ENCODE measurements at regions not wholly inside any gene's neighbourhood (a gene's known extent, or its start where the extent isn't known, plus 50 kb on each side); places are given as distances from the start of the nearest gene placed in this dataset.

- dilution Hi-C loops (cut with HindIII; ENCODE audit: low sequenced_read_pairs, unreplicated experiment) (no loop called here), intact Hi-C loops (cut with micrococcal nuclease) (no loop called here), in situ Hi-C loops (cut with MboI; ENCODE audit: low sequenced_read_pairs) (no loop called here)
- no peak overlapping the region for H2AK9ac ChIP-seq (replicated peaks; ENCODE audit: low read depth, low read length, poor library complexity)
- ATAC-seq (ENCODE audit: low read depth): no peak
- ChIA-PET CTCF (no interaction called here), POLR2A (ENCODE audit: unreplicated experiment) (no interaction called here)
- no peaks in the 10 kb centered on the region for H3K27me3 ChIP-seq (ENCODE audit: control insufficient read depth, insufficient read depth, low read length)
- no peak overlapping the region for H2BK15ac ChIP-seq (ENCODE audit: low read depth, low read length)
- no peak overlapping the region for H4K8ac ChIP-seq (ENCODE audit: low read depth in 2 of 2, low read length in 2 of 2)
- no peak overlapping the region for H2AK5ac ChIP-seq (ENCODE audit: low read depth, low read length)
- BruUV-seq (replicated peaks): no TSS peak
- no peak overlapping the region for H3K4me2 ChIP-seq (ENCODE audit: low read depth, low read length)
- no peak overlapping the region for H3K56ac ChIP-seq (ENCODE audit: extremely low read depth, insufficient read depth, low read length)
- no peak overlapping the region for H3K14ac ChIP-seq (replicated peaks; ENCODE audit: low read depth, low read length)
- no peak for TF ChIP-seq MXI1 (IDR thresholded peaks at IDR 0.05; ENCODE audit: borderline replicate concordance, low read depth, low read length)
- TF ChIP-seq RFX5 (IDR thresholded peaks at IDR 0.05; ENCODE audit: low read depth, low read length): no peak
- TF ChIP-seq, protein P1, sequence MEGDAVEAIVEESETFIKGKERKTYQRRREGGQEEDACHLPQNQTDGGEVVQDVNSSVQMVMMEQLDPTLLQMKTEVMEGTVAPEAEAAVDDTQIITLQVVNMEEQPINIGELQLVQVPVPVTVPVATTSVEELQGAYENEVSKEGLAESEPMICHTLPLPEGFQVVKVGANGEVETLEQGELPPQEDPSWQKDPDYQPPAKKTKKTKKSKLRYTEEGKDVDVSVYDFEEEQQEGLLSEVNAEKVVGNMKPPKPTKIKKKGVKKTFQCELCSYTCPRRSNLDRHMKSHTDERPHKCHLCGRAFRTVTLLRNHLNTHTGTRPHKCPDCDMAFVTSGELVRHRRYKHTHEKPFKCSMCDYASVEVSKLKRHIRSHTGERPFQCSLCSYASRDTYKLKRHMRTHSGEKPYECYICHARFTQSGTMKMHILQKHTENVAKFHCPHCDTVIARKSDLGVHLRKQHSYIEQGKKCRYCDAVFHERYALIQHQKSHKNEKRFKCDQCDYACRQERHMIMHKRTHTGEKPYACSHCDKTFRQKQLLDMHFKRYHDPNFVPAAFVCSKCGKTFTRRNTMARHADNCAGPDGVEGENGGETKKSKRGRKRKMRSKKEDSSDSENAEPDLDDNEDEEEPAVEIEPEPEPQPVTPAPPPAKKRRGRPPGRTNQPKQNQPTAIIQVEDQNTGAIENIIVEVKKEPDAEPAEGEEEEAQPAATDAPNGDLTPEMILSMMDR (conservative IDR thresholded peaks at IDR 0.05; ENCODE audit: low read depth, low read length): no peak
- TF ChIP-seq RAD21 (IDR thresholded peaks at IDR 0.05; ENCODE audit: low read length): no peak
- no peak for TF ChIP-seq ELK1 (IDR thresholded peaks at IDR 0.05; ENCODE audit: borderline replicate concordance, low read depth, low read length)
- TF ChIP-seq RCOR1 (IDR thresholded peaks at IDR 0.05; ENCODE audit: insufficient replicate concordance, low read length): no peak
- no peak for TF ChIP-seq NFE2L2 (IDR thresholded peaks at IDR 0.05; ENCODE audit: low read depth, low read length)
- TF ChIP-seq CHD1 (IDR thresholded peaks at IDR 0.05; ENCODE audit: low read depth, low read length): no peak
- TF ChIP-seq BHLHE40 (IDR thresholded peaks at IDR 0.05; ENCODE audit: low read depth, low read length): no peak
- TF ChIP-seq SMC3 (IDR thresholded peaks at IDR 0.05; ENCODE audit: low read depth, low read length): no peak
- TF ChIP-seq CEBPB (IDR thresholded peaks at IDR 0.05; ENCODE audit: low read depth, low read length): no peak
- TF ChIP-seq, protein P2, sequence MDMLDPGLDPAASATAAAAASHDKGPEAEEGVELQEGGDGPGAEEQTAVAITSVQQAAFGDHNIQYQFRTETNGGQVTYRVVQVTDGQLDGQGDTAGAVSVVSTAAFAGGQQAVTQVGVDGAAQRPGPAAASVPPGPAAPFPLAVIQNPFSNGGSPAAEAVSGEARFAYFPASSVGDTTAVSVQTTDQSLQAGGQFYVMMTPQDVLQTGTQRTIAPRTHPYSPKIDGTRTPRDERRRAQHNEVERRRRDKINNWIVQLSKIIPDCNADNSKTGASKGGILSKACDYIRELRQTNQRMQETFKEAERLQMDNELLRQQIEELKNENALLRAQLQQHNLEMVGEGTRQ (IDR thresholded peaks at IDR 0.05; ENCODE audit: low read depth, low read length): no peak
- TF ChIP-seq POLR2A (IDR thresholded peaks at IDR 0.05; ENCODE audit: low read depth, low read length): no peak
- TF ChIP-seq FOS (IDR thresholded peaks at IDR 0.05; ENCODE audit: low read depth, low read length): no peak
- no peak for TF ChIP-seq MAFK (IDR thresholded peaks at IDR 0.05; ENCODE audit: low read depth, low read length)
- no peak for TF ChIP-seq MAZ (IDR thresholded peaks at IDR 0.05; ENCODE audit: borderline replicate concordance, low read depth, low read length)
- H2BK20ac ChIP-seq (ENCODE audit: low read depth, low read length): no peak overlapping the region
- peaks cover 9% of the 10 kb centered on the region for H3K9me3 ChIP-seq (ENCODE audit: control insufficient read depth, insufficient read depth, low read length)
- no peaks in the 10 kb centered on the region for H3K4me1 ChIP-seq (ENCODE audit: control insufficient read depth, insufficient read depth, low read length)
- H3K27ac ChIP-seq (ENCODE audit: insufficient read depth, low read length): no peak overlapping the region
- H2AFZ ChIP-seq (replicated peaks; ENCODE audit: low read length, poor library complexity): no peak overlapping the region
- no peak overlapping the region for H3K4ac ChIP-seq (ENCODE audit: low read depth, low read length)
- WGBS, 2 experiments (ENCODE audit: extremely low coverage in 2 of 2, insufficient read length in 1 of 2): no CpG with 5 or more reads among the region's 3 CpGs
- H4K5ac ChIP-seq (ENCODE audit: low read depth, low read length): no peak overlapping the region
- H3K9me1 ChIP-seq (ENCODE audit: insufficient read depth, low read length): no peaks in the 10 kb centered on the region
- no peak overlapping the region for H3K4me3 ChIP-seq (ENCODE audit: insufficient read depth, low read depth, low read length)
- H2BK120ac ChIP-seq (ENCODE audit: low read depth, low read length): no peak overlapping the region
- no peak overlapping the region for H3K23ac ChIP-seq (ENCODE audit: low read depth, low read length)
- DNase-seq: no peak
- H2BK5ac ChIP-seq (ENCODE audit: low read depth, low read length, poor library complexity, severe bottlenecking): no peak overlapping the region
- no peak overlapping the region for H3K9ac ChIP-seq (ENCODE audit: low read depth, low read length)
- no peaks in the 10 kb centered on the region for H4K20me1 ChIP-seq (ENCODE audit: insufficient read depth, low read length)
- H3K79me1 ChIP-seq (ENCODE audit: low read depth in 1 of 2, low read length in 2 of 2): no peaks in the 10 kb centered on the region
- no peak overlapping the region for H4K91ac ChIP-seq (ENCODE audit: insufficient read depth, low read depth, low read length)
- H3K18ac ChIP-seq (ENCODE audit: low read depth, low read length): no peak overlapping the region
- no peaks in the 10 kb centered on the region for H3K36me3 ChIP-seq (ENCODE audit: control insufficient read depth, insufficient read depth, low read length)
Measured at GRCh38 chr18:53952700-53953099, 271.8 kb downstream of the MBD2 start.

All from IMR-90 (cell line).